GM12878 (cell line): ENCODE measurements at regions not wholly inside any gene's neighbourhood (a gene's known extent, or its start where the extent isn't known, plus 50 kb on each side); places are given as distances from the start of the nearest gene placed in this dataset.

Source experiments
- ATAC-seq: fragments of 200-7000 bp; cut with Tn5 transposase; 3 replicates; pipeline ENCODE4 v1.9.1; 2020; ENCODE audit warnings: mild to moderate bottlenecking, moderate library complexity
- BruUV-seq: library from RNA; stranded (reverse); fragments of 400-500 nt; replicated peaks from 2 replicates; lab custom pipeline; 2021; lab: Mats Ljungman, UMichigan
- CTCF ChIA-PET: fragments of 300-600 bp; sonication (Branson Sonifier 250); formaldehyde crosslinking; extraction: SDS; loops from one replicate; lab custom pipeline; 2021; ENCODE audit warnings: inconsistent platforms; lab: Yijun Ruan, JAX
- POLR2A ChIA-PET: fragments of 350-600 bp; formaldehyde crosslinking; extraction: SDS; loops from one replicate; lab custom pipeline; 2021; ENCODE audit warnings: inconsistent platforms; lab: Charles Lee
- RAD21 ChIA-PET: fragments of 300-600 bp; sonication (Branson Sonifier 250); formaldehyde crosslinking; loops from one replicate; lab custom pipeline; 2023; ENCODE audit warnings: antibody characterized with exemption; ENCODE audit not compliant: unreplicated experiment; lab: Charles Lee
- SMC1A ChIA-PET: fragments of 300-600 bp; sonication (Branson Sonifier 250); formaldehyde crosslinking; loops from one replicate; lab custom pipeline; 2023; ENCODE audit not compliant: unreplicated experiment, uncharacterized antibody; lab: Charles Lee
- DNase-seq: peaks from one replicate; pipeline ENCODE4 v3.0.0-alpha.2; 2011; ENCODE audit warnings: low read depth, low spot score
- FAIRE-seq: peaks from 3 replicates; lab custom pipeline; 2011; peaks lifted over from hg19 to GRCh38; lab: Jason Lieb, UNC
- H2AFZ ChIP-seq: 2 replicates; pipeline ENCODE4 v1.6.0; 2011; ENCODE audit warnings: low read depth, low read length, control low read depth; ENCODE audit not compliant: control insufficient read depth
- H3K27ac ChIP-seq: 2 replicates; pipeline ENCODE4 v1.5.1; 2011; ENCODE audit warnings: control low read depth; ENCODE audit not compliant: control insufficient read depth, insufficient read depth
- H3K27me3 ChIP-seq, 2 experiments: replicated peaks in 1 of 2; 2 replicates each; pipeline versions ENCODE4 v1.6.0 to v1.6.1; 2011; ENCODE audit warnings: low read length in 1 of 2; ENCODE audit not compliant: control insufficient read depth in 2 of 2, insufficient read depth in 2 of 2
- H3K36me3 ChIP-seq, 2 experiments: 2 replicates each; pipeline ENCODE4 v1.5.1; 2011; ENCODE audit warnings: low read length in 1 of 2; ENCODE audit not compliant: control insufficient read depth in 2 of 2, insufficient read depth in 2 of 2
- H3K4me1 ChIP-seq: 2 replicates; pipeline ENCODE4 v1.6.1; 2011; ENCODE audit warnings: mild to moderate bottlenecking, low read length, moderate library complexity, mixed read lengths; ENCODE audit not compliant: control insufficient read depth, insufficient read depth
- H3K4me2 ChIP-seq: 2 replicates; pipeline ENCODE4 v1.6.0; 2011; ENCODE audit warnings: control low read depth; ENCODE audit not compliant: control insufficient read depth, insufficient read depth
- H3K4me3 ChIP-seq: fragments of 200-600 bp; sonication (generic); 2 replicates; pipeline ENCODE4 v1.5.1; 2016
- H3K79me2 ChIP-seq: 2 replicates; pipeline ENCODE4 v1.6.0; 2011; ENCODE audit warnings: low read length; ENCODE audit not compliant: control insufficient read depth, insufficient read depth
- H3K9ac ChIP-seq: 2 replicates; pipeline ENCODE4 v1.8.0; 2011; ENCODE audit warnings: low read length, control low read depth, mixed read lengths; ENCODE audit not compliant: control insufficient read depth, insufficient read depth
- H3K9me3 ChIP-seq: replicated peaks from 3 replicates; pipeline ENCODE4 v1.5.1; 2011; ENCODE audit warnings: mild to moderate bottlenecking, low read length; ENCODE audit not compliant: control insufficient read depth, insufficient read depth
- H4K20me1 ChIP-seq: 2 replicates; pipeline ENCODE4 v1.6.0; 2011; ENCODE audit not compliant: control insufficient read depth, insufficient read depth
- ATF7 ChIP-seq: fragments of 450-650 bp; IDR thresholded peaks from 2 replicates; pipeline ENCODE4 v1.6.1; 2016; ENCODE audit warnings: low read depth, mild to moderate bottlenecking
- BHLHE40 ChIP-seq, 2 experiments: fragments of 450-650 bp in 1 of 2; IDR thresholded peaks; 2 replicates each; pipeline ENCODE4 v1.6.1; 2011 to 2017; ENCODE audit warnings: low read depth in 2 of 2, borderline replicate concordance in 1 of 2, improper control_type of control experiment in 1 of 2, low read length in 1 of 2, mild to moderate bottlenecking in 1 of 2
- E4F1 ChIP-seq: fragments of 450-650 bp; IDR thresholded peaks from 2 replicates; pipeline ENCODE4 v1.6.1; 2018; ENCODE audit warnings: borderline replicate concordance, mild to moderate bottlenecking; ENCODE audit not compliant: partially characterized antibody
- MTA2 ChIP-seq: fragments of 450-650 bp; IDR thresholded peaks from 2 replicates; pipeline ENCODE4 v1.6.1; 2016; ENCODE audit warnings: low read depth, mild to moderate bottlenecking, moderate library complexity
- MXI1 ChIP-seq: fragments of 150-350 bp; IDR thresholded peaks from 2 replicates; pipeline ENCODE4 v1.6.1; 2011; ENCODE audit warnings: low read depth, mild to moderate bottlenecking, inconsistent platforms, low read length, improper control_type of control experiment
- POLR2AphosphoS5 ChIP-seq: IDR thresholded peaks from 2 replicates; pipeline ENCODE4 v1.6.1; 2011; ENCODE audit warnings: mild to moderate bottlenecking, low read length, inconsistent platforms
- RAD21 ChIP-seq: IDR thresholded peaks from 2 replicates; pipeline ENCODE4 v1.6.1; 2011; ENCODE audit warnings: mild to moderate bottlenecking, low read depth, low read length, moderate library complexity; ENCODE audit not compliant: insufficient read depth
- SP1 ChIP-seq: IDR thresholded peaks from one replicate; pipeline ENCODE4 v1.6.1; 2011; ENCODE audit warnings: low read depth, low read length
- SRF ChIP-seq, 2 experiments: IDR thresholded peaks; 2 replicates each; pipeline ENCODE4 v1.6.1; 2011; ENCODE audit warnings: low read depth in 2 of 2, low read length in 2 of 2, mild to moderate bottlenecking in 1 of 2, moderate library complexity in 1 of 2
- SUPT20H ChIP-seq: IDR thresholded peaks from 2 replicates; pipeline ENCODE4 v1.6.1; 2011; ENCODE audit warnings: low read depth, mild to moderate bottlenecking, low read length, moderate library complexity, borderline replicate concordance; ENCODE audit not compliant: control insufficient read depth
- WGBS: methylation state at CpG from one replicate; pipeline ENCODE4 v1.1.6; 2016; ENCODE audit warnings: low lambda C conversion rate; ENCODE audit not compliant: insufficient replicate concordance, insufficient coverage; ENCODE audit errors: missing lambda C conversion rate; 5-methylcytosine and 5-hydroxymethylcytosine counted together
- in situ Hi-C: fragments of 300-500 bp; cut with MboI; formaldehyde crosslinking; loops from 9 replicates; pipeline ENCODE4 v1.14.3; 2018; ENCODE audit warnings: mixed read lengths
- intact Hi-C: fragments of 100-400 bp; cut with micrococcal nuclease; formaldehyde crosslinking; loops from one replicate; pipeline ENCODE4 v1.14.2; 2022; ENCODE audit not compliant: unreplicated experiment
- TF ChIP-seq, protein P1 (sequence below): fragments of 450-650 bp; formaldehyde crosslinking; IDR thresholded peaks from 2 replicates; pipeline ENCODE4 v1.5.0; 2022; ENCODE audit warnings: mild to moderate bottlenecking, missing genetic modification characterization
- TF ChIP-seq, protein P2 (sequence below): fragments of 450-650 bp; IDR thresholded peaks from 2 replicates; pipeline ENCODE4 v1.6.1; 2017; ENCODE audit warnings: mild to moderate bottlenecking

- DNase-seq (no peak), ATAC-seq (no peak), FAIRE-seq (no peak)
- intact Hi-C loops (no loop called here), in situ Hi-C loops (no loop called here)
- H3K36me3 ChIP-seq = no peaks in the 10 kb centered on the region
- TF ChIP-seq SP1 = no peak
- TF ChIP-seq SUPT20H = no peak
- TF ChIP-seq, protein P1, sequence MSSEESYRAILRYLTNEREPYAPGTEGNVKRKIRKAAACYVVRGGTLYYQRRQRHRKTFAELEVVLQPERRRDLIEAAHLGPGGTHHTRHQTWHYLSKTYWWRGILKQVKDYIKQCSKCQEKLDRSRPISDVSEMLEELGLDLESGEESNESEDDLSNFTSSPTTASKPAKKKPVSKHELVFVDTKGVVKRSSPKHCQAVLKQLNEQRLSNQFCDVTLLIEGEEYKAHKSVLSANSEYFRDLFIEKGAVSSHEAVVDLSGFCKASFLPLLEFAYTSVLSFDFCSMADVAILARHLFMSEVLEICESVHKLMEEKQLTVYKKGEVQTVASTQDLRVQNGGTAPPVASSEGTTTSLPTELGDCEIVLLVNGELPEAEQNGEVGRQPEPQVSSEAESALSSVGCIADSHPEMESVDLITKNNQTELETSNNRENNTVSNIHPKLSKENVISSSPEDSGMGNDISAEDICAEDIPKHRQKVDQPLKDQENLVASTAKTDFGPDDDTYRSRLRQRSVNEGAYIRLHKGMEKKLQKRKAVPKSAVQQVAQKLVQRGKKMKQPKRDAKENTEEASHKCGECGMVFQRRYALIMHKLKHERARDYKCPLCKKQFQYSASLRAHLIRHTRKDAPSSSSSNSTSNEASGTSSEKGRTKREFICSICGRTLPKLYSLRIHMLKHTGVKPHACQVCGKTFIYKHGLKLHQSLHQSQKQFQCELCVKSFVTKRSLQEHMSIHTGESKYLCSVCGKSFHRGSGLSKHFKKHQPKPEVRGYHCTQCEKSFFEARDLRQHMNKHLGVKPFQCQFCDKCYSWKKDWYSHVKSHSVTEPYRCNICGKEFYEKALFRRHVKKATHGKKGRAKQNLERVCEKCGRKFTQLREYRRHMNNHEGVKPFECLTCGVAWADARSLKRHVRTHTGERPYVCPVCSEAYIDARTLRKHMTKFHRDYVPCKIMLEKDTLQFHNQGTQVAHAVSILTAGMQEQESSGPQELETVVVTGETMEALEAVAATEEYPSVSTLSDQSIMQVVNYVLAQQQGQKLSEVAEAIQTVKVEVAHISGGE (CRISPR knock-in tag) = no peak
- TF ChIP-seq BHLHE40 (IDR thresholded peaks at IDR 0.05; ENCODE audit: borderline replicate concordance in 1 of 2, low read depth in 2 of 2, low read length in 1 of 2) = no peak
- no peak for TF ChIP-seq ATF7
- TF ChIP-seq MXI1 = no peak
- TF ChIP-seq, protein P2, sequence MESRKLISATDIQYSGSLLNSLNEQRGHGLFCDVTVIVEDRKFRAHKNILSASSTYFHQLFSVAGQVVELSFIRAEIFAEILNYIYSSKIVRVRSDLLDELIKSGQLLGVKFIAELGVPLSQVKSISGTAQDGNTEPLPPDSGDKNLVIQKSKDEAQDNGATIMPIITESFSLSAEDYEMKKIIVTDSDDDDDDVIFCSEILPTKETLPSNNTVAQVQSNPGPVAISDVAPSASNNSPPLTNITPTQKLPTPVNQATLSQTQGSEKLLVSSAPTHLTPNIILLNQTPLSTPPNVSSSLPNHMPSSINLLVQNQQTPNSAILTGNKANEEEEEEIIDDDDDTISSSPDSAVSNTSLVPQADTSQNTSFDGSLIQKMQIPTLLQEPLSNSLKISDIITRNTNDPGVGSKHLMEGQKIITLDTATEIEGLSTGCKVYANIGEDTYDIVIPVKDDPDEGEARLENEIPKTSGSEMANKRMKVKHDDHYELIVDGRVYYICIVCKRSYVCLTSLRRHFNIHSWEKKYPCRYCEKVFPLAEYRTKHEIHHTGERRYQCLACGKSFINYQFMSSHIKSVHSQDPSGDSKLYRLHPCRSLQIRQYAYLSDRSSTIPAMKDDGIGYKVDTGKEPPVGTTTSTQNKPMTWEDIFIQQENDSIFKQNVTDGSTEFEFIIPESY = no peak
- no peak for TF ChIP-seq RAD21
- no peak for TF ChIP-seq MTA2
- TF ChIP-seq E4F1 = no peak
- no peak for TF ChIP-seq SRF (IDR thresholded peaks at IDR 0.05; ENCODE audit: low read depth in 2 of 2, low read length in 2 of 2)
- no peak for TF ChIP-seq POLR2AphosphoS5
- no peak overlapping the region for H3K9ac ChIP-seq
- no peaks in the 10 kb centered on the region for H3K79me2 ChIP-seq
- ChIA-PET SMC1A (no interaction called here), CTCF (interaction anchor here (0.7 kb wide), 1 partner anchor 30 kb away, joined by 4 read pairs; no protein-coding TSS in a partner anchor), POLR2A (no interaction called here), RAD21 (no interaction called here)
- H3K9me3 ChIP-seq = no peaks in the 10 kb centered on the region
- no peaks in the 10 kb centered on the region for H4K20me1 ChIP-seq
- WGBS = 0% methylated on average over 1 of the region's 1 CpG
- BruUV-seq = no TSS peak
- no peak overlapping the region for H3K27ac ChIP-seq
- no peaks in the 10 kb centered on the region for H3K4me1 ChIP-seq
- no peaks in the 10 kb centered on the region for H3K27me3 ChIP-seq
- H3K4me3 ChIP-seq = no peak overlapping the region
- H2AFZ ChIP-seq = no peak overlapping the region
- H3K4me2 ChIP-seq = no peak overlapping the region
Measured at GRCh38 chr11:29458252-29458651, 558.6 kb downstream of the KCNA4 start.
